Keratinocyte (primary cell): ENCODE measurements at regions not wholly inside any gene's neighbourhood (a gene's known extent, or its start where the extent isn't known, plus 50 kb on each side); places are given as distances from the start of the nearest gene placed in this dataset.

ENCODE experiments used
- EZH2 ChIP-seq: IDR thresholded peaks from one replicate; pipeline ENCODE4 v1.6.1; 2012; ENCODE audit warnings: inconsistent platforms, mild to moderate bottlenecking, low read length, moderate library complexity
- TF ChIP-seq, protein P1 (sequence below), 3 experiments: IDR thresholded peaks in 1 of 3; conservative IDR thresholded peaks in 1 of 3; optimal IDR thresholded peaks in 1 of 3; 2 replicates in 2 of 3; 3 replicates in 1 of 3; pipeline versions ENCODE3 to v1.5.1; 2011; ENCODE audit warnings: low read length in 3 of 3, mild to moderate bottlenecking in 3 of 3, moderate library complexity in 2 of 3, control low read depth in 1 of 3, inconsistent platforms in 1 of 3; ENCODE audit not compliant: insufficient read depth in 2 of 3; ENCODE audit errors: extremely low read depth in 1 of 3

DNA sequence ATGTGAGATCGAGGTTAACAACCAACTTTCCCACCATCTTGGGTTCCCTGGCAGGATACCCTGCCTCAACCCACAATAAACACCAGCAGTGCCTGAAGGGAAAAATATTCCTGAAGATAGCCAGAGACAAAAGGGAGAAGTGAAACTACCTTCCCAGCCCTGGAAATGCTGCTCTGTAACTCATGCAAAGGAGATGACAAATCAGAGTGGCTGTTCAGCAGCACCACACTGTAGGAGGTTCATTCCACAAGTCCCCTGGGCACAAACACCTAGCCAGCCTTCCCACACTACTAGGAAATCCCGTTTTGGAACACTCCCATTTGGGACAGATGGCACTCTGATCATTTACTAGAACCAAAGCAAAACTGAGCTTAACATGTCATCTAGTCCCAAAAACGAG is 190.7 kb upstream of the RBBP8 start:
- TF ChIP-seq, protein P1, sequence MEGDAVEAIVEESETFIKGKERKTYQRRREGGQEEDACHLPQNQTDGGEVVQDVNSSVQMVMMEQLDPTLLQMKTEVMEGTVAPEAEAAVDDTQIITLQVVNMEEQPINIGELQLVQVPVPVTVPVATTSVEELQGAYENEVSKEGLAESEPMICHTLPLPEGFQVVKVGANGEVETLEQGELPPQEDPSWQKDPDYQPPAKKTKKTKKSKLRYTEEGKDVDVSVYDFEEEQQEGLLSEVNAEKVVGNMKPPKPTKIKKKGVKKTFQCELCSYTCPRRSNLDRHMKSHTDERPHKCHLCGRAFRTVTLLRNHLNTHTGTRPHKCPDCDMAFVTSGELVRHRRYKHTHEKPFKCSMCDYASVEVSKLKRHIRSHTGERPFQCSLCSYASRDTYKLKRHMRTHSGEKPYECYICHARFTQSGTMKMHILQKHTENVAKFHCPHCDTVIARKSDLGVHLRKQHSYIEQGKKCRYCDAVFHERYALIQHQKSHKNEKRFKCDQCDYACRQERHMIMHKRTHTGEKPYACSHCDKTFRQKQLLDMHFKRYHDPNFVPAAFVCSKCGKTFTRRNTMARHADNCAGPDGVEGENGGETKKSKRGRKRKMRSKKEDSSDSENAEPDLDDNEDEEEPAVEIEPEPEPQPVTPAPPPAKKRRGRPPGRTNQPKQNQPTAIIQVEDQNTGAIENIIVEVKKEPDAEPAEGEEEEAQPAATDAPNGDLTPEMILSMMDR (optimal IDR thresholded peaks at IDR 0.05 in 1 of 3, IDR thresholded peaks at IDR 0.05 in 1 of 3, conservative IDR thresholded peaks at IDR 0.05 in 1 of 3; ENCODE audit: extremely low read depth in 1 of 3, insufficient read depth in 2 of 3, low read length in 3 of 3) = no peak
- TF ChIP-seq EZH2 = no peak
